Smooth muscle cell (in vitro differentiated cells): ENCODE measurements at regions not wholly inside any gene's neighbourhood (a gene's known extent, or its start where the extent isn't known, plus 50 kb on each side); places are given as distances from the start of the nearest gene placed in this dataset.
"Not testable (repeated sequence)": the region's sequence is repeated elsewhere in the genome, so short reads cannot be mapped to it uniquely, and the experiment has no call there.

ENCODE experiments used
- DNase-seq: peaks from one replicate; lab custom pipeline; 2025; ENCODE audit not compliant: unreplicated experiment; lab: John Stamatoyannopoulos, UW
- H2AFZ ChIP-seq: fragments of 200-600 bp; sonication (generic); 2 replicates; pipeline ENCODE4 v1.6.0; 2016; ENCODE audit warnings: antibody characterized with exemption, low read depth, mild to moderate bottlenecking
- H3F3A ChIP-seq: fragments of 200-600 bp; sonication (generic); 2 replicates; pipeline ENCODE4 v1.6.0; 2017; ENCODE audit warnings: antibody characterized with exemption, low read depth
- H3K27ac ChIP-seq: fragments of 200-600 bp; sonication (generic); 2 replicates; pipeline ENCODE4 v1.5.1; 2016; ENCODE audit warnings: low read depth, mild to moderate bottlenecking
- H3K27me3 ChIP-seq: fragments of 200-600 bp; sonication (generic); 2 replicates; pipeline ENCODE4 v1.6.1; 2016; ENCODE audit warnings: low read depth, mild to moderate bottlenecking
- H3K36me3 ChIP-seq: fragments of 200-600 bp; sonication (generic); 2 replicates; pipeline ENCODE4 v1.5.1; 2016; ENCODE audit warnings: low read depth
- H3K4me1 ChIP-seq: fragments of 200-600 bp; sonication (generic); 2 replicates; pipeline ENCODE4 v1.5.1; 2016; ENCODE audit warnings: low read depth
- H3K4me2 ChIP-seq: fragments of 200-600 bp; sonication (generic); 2 replicates; pipeline ENCODE4 v1.6.0; 2016; ENCODE audit warnings: mild to moderate bottlenecking
- H3K4me3 ChIP-seq: fragments of 200-600 bp; sonication (generic); 2 replicates; pipeline ENCODE4 v1.5.1; 2016; ENCODE audit warnings: mild to moderate bottlenecking
- H3K79me2 ChIP-seq: fragments of 200-600 bp; sonication (generic); 2 replicates; pipeline ENCODE4 v1.6.0; 2016; ENCODE audit warnings: low read depth, mild to moderate bottlenecking
- H3K9ac ChIP-seq: fragments of 200-600 bp; sonication (generic); 2 replicates; pipeline ENCODE4 v1.6.0; 2016; ENCODE audit warnings: low read depth
- H3K9me3 ChIP-seq: fragments of 200-600 bp; sonication (generic); replicated peaks from 2 replicates; pipeline ENCODE4 v1.5.1; 2016; ENCODE audit warnings: low read depth
- H4K20me1 ChIP-seq: fragments of 200-600 bp; sonication (generic); 2 replicates; pipeline ENCODE4 v1.6.0; 2016; ENCODE audit warnings: low read depth
- CTCF ChIP-seq: fragments of 200-600 bp; sonication (generic); IDR thresholded peaks from 2 replicates; pipeline ENCODE4 v1.5.1; 2017; ENCODE audit warnings: borderline replicate concordance, mild to moderate bottlenecking, antibody characterized with exemption; ENCODE audit not compliant: insufficient read depth, poor library complexity, severe bottlenecking
- WGBS: methylation state at CpG from one replicate; pipeline ENCODE4 v1.1.7; 2016; ENCODE audit warnings: low lambda C conversion rate; 5-methylcytosine and 5-hydroxymethylcytosine counted together

- H3F3A ChIP-seq: no peaks in the 10 kb centered on the region
- no peaks in the 10 kb centered on the region for H4K20me1 ChIP-seq
- H2AFZ ChIP-seq: peak overlapping the region; percentile 49
- H3K4me1 ChIP-seq: peaks cover 5% of the 10 kb centered on the region
- peak overlapping the region; percentile 44 for H3K4me3 ChIP-seq
- DNase-seq: no peak
- no peak for TF ChIP-seq CTCF
- H3K9me3 ChIP-seq: no peaks in the 10 kb centered on the region
- no peak overlapping the region for H3K27ac ChIP-seq
- H3K36me3 ChIP-seq: no peaks in the 10 kb centered on the region
- WGBS: 15% methylated on average over 15 of the region's 57 CpGs
- no peaks in the 10 kb centered on the region for H3K79me2 ChIP-seq
- peaks cover 56% of the 10 kb centered on the region for H3K27me3 ChIP-seq
- peak overlapping the region; percentile 77 for H3K4me2 ChIP-seq
- H3K9ac ChIP-seq: no peak overlapping the region
Measured at GRCh38 chr2:131425231-131425941, 50.5 kb upstream of the TUBA3D start.

- H4K20me1 ChIP-seq, H3K4me1 ChIP-seq, DNase-seq, H3K79me2 ChIP-seq, H3K4me3 ChIP-seq, H3K9me3 ChIP-seq, H3K9ac ChIP-seq, H3K36me3 ChIP-seq, H3F3A ChIP-seq, H3K27ac ChIP-seq: not testable (repeated sequence)
- peak overlapping the region; percentile 61 for H3K4me2 ChIP-seq
- peak overlapping the region; percentile 49 for H2AFZ ChIP-seq
- peaks cover 56% of the 10 kb centered on the region for H3K27me3 ChIP-seq
- WGBS: 12% methylated on average over 23 of the region's 50 CpGs
Measured at GRCh38 chr2:131424605-131425114, 51.3 kb upstream of the TUBA3D start.

- H3K27ac ChIP-seq, H3K4me2 ChIP-seq, H2AFZ ChIP-seq, H3K4me3 ChIP-seq, H4K20me1 ChIP-seq, DNase-seq, H3K79me2 ChIP-seq, H3K36me3 ChIP-seq, H3K9ac ChIP-seq, H3K9me3 ChIP-seq, H3F3A ChIP-seq: not testable (repeated sequence)
- WGBS: 73% methylated on average over 3 of the region's 3 CpGs
- peaks cover 16% of the 10 kb centered on the region for H3K4me1 ChIP-seq
- H3K27me3 ChIP-seq: peaks cover 19% of the 10 kb centered on the region
Measured at GRCh38 chr2:131420751-131421150, 55.2 kb upstream of the TUBA3D start.

GRCh38 chr2:131419441-131419840 lies 55.5 kb upstream of the RAB6D start:
- WGBS: 4% methylated on average over 10 of the region's 10 CpGs
- Histone ChIP-seq H3K4me3 (no peak overlapping the region), H3F3A (peaks cover 6% of the 10 kb centered on the region), H2AFZ (peak overlapping the region; percentile 75), H3K4me2 (peak overlapping the region; percentile 74), H3K9ac (no peak overlapping the region), H3K79me2 (no peaks in the 10 kb centered on the region), H3K27me3 (peaks cover 12% of the 10 kb centered on the region), H4K20me1 (no peaks in the 10 kb centered on the region), H3K4me1 (peaks cover 12% of the 10 kb centered on the region), H3K9me3 (no peaks in the 10 kb centered on the region), H3K36me3 (no peaks in the 10 kb centered on the region), H3K27ac (no peak overlapping the region)
- TF ChIP-seq CTCF: no peak
- DNase-seq: no peak
